Heart right ventricle (tissue), 16 donors: ENCODE measurements at regions not wholly inside any gene's neighbourhood (a gene's known extent, or its start where the extent isn't known, plus 50 kb on each side); places are given as distances from the start of the nearest gene placed in this dataset.

ENCODE experiments used
- ATAC-seq, 8 donors: fragments of 200-7000 bp; cut with Tn5 transposase; one replicate each; pipeline ENCODE4 v1.9.1; 2020; ENCODE audit warnings: mild to moderate bottlenecking in 8 of 8, moderate library complexity in 8 of 8, moderate number of reproducible peaks in 1 of 8
- DNase-seq, 2 donors: peaks; one replicate each; pipeline ENCODE4 v3.0.0-alpha.2; 2020
- H3K27ac ChIP-seq, 10 donors: fragments of 200-600 bp; sonication (generic) in 2 of 10; one replicate each; pipeline versions ENCODE4 v1.5.0 to v1.8.0; 2020 to 2022; ENCODE audit warnings: mild to moderate bottlenecking in 3 of 10
- H3K27me3 ChIP-seq, 7 donors: fragments of 200-600 bp; one replicate each; pipeline ENCODE4 v1.8.0; 2021 to 2022; ENCODE audit warnings: mild to moderate bottlenecking in 2 of 7
- H3K36me3 ChIP-seq, 9 donors: fragments of 200-600 bp; sonication (generic) in 1 of 9; one replicate each; pipeline versions ENCODE4 v1.5.0 to v1.8.0; 2020 to 2022; ENCODE audit warnings: mild to moderate bottlenecking in 2 of 9
- H3K4me1 ChIP-seq, 9 donors: fragments of 200-600 bp; sonication (generic) in 1 of 9; one replicate each; pipeline versions ENCODE4 v1.5.0 to v1.8.0; 2020 to 2022; ENCODE audit warnings: mild to moderate bottlenecking in 4 of 9
- H3K4me3 ChIP-seq, 10 donors: fragments of 200-600 bp; sonication (generic) in 2 of 10; one replicate each; pipeline versions ENCODE4 v1.5.0 to v1.8.0; 2020 to 2022; ENCODE audit warnings: mild to moderate bottlenecking in 7 of 10, moderate library complexity in 2 of 10
- H3K9me3 ChIP-seq, 11 donors: fragments of 200-600 bp in 10 of 11; sonication (generic) in 2 of 11; one replicate each; pipeline versions ENCODE4 v1.5.0 to v1.8.0; 2013 to 2022; ENCODE audit warnings: mild to moderate bottlenecking in 2 of 11, control low read depth in 1 of 11, moderate library complexity in 1 of 11
- CTCF ChIP-seq, 9 donors: fragments of 200-600 bp; sonication (generic) in 2 of 9; IDR thresholded peaks; one replicate each; pipeline versions ENCODE4 v1.5.0 to v1.8.0; 2021 to 2022; ENCODE audit warnings: antibody characterized with exemption in 9 of 9, mild to moderate bottlenecking in 5 of 9, moderate library complexity in 1 of 9
- WGBS, 2 donors: extraction: QIAGEN DNeasy Blood & Tissue Kit; methylation state at CpG; one replicate each; pipeline ENCODE4 v1.1.7; 2013; ENCODE audit warnings: inconsistent platforms in 1 of 2; 5-methylcytosine and 5-hydroxymethylcytosine counted together
- intact Hi-C, 10 donors: fragments of 100-400 bp; cut with DNase I; formaldehyde crosslinking; loops; one replicate each; pipeline versions ENCODE4 v1.11.1 to v1.14.2; 2022
- donor health status: Arrhythmogenic right ventricular cardiomyopathy.
- donor health status: ischemic (EF 13 %, LVEDD 7.1; RV severe dilation, severe dysfunction).
- donor health status: healthy with polysubstance abuse.
- donor health status: DM: no; HTN: yes; CAD: no.
- donor health status: DM: no; HTN: no; CAD: no.
- donor health status: ischemic (EF 25% LVEDD 6.9; RV normal size, moderate dysfunction).
- donor health status: ischemic (EF 25% LVEDD 5.7; RV mildly dilated, moderate dysfunction).
- donor health status: healthy.
- donor health status: DM: yes; HTN: yes; CAD: no.
- donor health status: Ischemic cardiomyopathy.
- donor health status: ischemic (EF 35%, LVEDD 5.7; RV mildly dilated, moderate dysfunction).
- donor health status: nonischemic (EF 11% LVEDD 7.7; RV severe dilation, severe dysfunction).
- donor health status: DM: yes; HTN: yes; CAD: no.
- donor health status: PGD.
- donor health status: ischemic (EF 29% LVEDD 5.4; RV normal size, mild dysfunction).
- donor health status: nonischemic (EF 23%, LVEDD 6.1; RV moderate dilation, normal function).

DNA sequence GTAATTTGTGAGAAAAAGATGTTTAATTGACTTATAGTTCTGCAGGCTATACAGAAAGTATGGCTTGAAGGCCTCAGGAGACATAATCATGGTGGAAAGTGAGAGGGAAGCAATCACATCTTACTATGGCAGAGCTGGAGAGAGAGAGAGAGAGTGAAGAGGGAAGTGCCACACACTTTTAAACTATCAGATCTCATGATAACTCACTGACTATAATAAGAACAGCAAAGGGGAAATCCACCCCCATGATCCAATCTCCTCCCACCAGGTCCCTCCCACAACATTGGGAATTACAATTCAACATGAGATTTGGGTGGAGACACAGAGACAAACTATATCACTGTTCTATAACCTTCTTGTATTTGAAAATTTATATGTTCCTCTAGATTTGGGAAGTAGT lies 117.2 kb upstream of the BMP5 start:
- no peak for TF ChIP-seq CTCF (IDR thresholded peaks at IDR 0.05)
- H3K9me3 ChIP-seq: peaks cover 0 to 28% (median 0%) of the 10 kb centered on the region in 11 donors
- no peaks in the 10 kb centered on the region for H3K36me3 ChIP-seq
- H3K27me3 ChIP-seq: no peaks in the 10 kb centered on the region
- H3K4me3 ChIP-seq: no peak overlapping the region
- DNase-seq (no peak), ATAC-seq (no peak)
- intact Hi-C loops: no loop called here
- no peaks in the 10 kb centered on the region for H3K4me1 ChIP-seq
- no peak overlapping the region for H3K27ac ChIP-seq

DNA sequence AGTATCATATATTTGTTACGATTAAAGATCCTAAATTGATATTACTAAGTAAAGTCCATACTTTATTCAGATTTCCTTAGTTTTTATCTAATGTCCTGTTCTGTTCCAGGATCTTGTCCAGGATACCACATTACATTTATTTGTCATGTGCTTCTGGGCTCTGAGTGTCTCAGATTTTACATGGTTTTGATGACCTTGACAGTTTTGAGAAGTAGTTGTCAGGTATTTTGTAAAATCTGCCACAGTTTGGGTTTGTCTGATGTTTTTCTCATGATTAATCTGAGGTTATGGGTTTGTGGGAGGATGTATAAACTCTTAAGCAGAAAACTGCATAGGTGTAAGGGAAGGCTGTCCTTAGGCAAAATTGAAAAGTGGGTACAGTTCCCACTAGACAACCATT lies 109.9 kb upstream of the BMP5 start:
- 94 to 100% methylated on average over 1 of the region's 1 CpG for WGBS, 2 donors

DNA sequence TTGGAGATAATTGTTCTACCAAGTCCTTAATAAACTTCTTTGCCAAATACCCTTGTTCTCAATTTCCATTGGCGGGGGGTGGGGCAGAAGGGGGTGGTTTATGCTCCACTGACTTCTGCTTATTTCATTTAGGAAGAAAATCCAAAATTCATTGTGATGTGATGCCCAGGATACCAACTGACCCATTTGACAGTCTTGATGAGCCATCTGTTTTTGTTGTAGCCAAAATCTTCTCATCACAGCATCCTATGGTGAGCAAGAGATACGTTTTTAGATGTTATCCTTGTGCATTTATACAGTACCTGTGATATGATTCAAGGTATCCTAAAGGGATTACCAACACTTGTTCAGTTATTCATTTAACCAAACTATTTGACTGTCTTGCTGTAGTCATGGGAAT lies 108.5 kb upstream of the BMP5 start:
- intact Hi-C loops: loop anchor here in 2 of 10 donors (2.0 to 5.0 kb wide), 2 partner anchors 303 to 309 kb away; no protein-coding TSS in a partner anchor
- ATAC-seq (no peak), DNase-seq (no peak)
- Histone ChIP-seq H3K9me3 (peaks cover 0 to 4% (median 0%) of the 10 kb centered on the region in 11 donors), H3K27ac (no peak overlapping the region), H3K4me3 (no peak overlapping the region), H3K36me3 (no peaks in the 10 kb centered on the region), H3K27me3 (no peaks in the 10 kb centered on the region), H3K4me1 (no peaks in the 10 kb centered on the region)
- no peak for TF ChIP-seq CTCF (IDR thresholded peaks at IDR 0.05)
- WGBS, 2 donors: 85 to 91% methylated on average over 2 of the region's 2 CpGs

More for the DNA sequence above, 109.9 kb upstream of the BMP5 start:
- intact Hi-C loops: no loop called here
- Histone ChIP-seq H3K27ac (no peak overlapping the region), H3K36me3 (no peaks in the 10 kb centered on the region), H3K9me3 (peaks cover 0 to 4% (median 0%) of the 10 kb centered on the region in 11 donors), H3K4me1 (no peaks in the 10 kb centered on the region), H3K27me3 (no peaks in the 10 kb centered on the region), H3K4me3 (no peak overlapping the region)
- no peak for DNase-seq
- no peak for ATAC-seq
- no peak for TF ChIP-seq CTCF (IDR thresholded peaks at IDR 0.05)

- Histone ChIP-seq H3K27me3 (no peaks in the 10 kb centered on the region), H3K27ac (no peak overlapping the region), H3K4me3 (no peak overlapping the region), H3K9me3 (peaks cover 0 to 4% (median 0%) of the 10 kb centered on the region in 11 donors), H3K4me1 (no peaks in the 10 kb centered on the region), H3K36me3 (no peaks in the 10 kb centered on the region)
- no peak for ATAC-seq
- intact Hi-C loops: loop anchor here in 8 of 10 donors (1.0 to 5.0 kb wide), 6 partner anchors 21 to 312 kb away; no protein-coding TSS in a partner anchor
- TF ChIP-seq CTCF (IDR thresholded peaks at IDR 0.05): no peak
- DNase-seq: no peak
These were observed 106.3 kb upstream of the BMP5 start for GRCh38 chr6:55981660-55982059.
